Motor neuron (in vitro differentiated cells): ENCODE measurements at regions not wholly inside any gene's neighbourhood (a gene's known extent, or its start where the extent isn't known, plus 50 kb on each side); places are given as distances from the start of the nearest gene placed in this dataset.
"Not testable (repeated sequence)": the region's sequence is repeated elsewhere in the genome, so short reads cannot be mapped to it uniquely, and the experiment has no call there.

ENCODE experiments used
- ATAC-seq, 8 experiments: fragments of 200-7000 bp; cut with Tn5 transposase; replicated peaks in 6 of 8; 2 replicates each; pipeline ENCODE4 v1.8.0; 2021; ENCODE audit warnings: mild to moderate bottlenecking in 8 of 8, moderate library complexity in 8 of 8
- H3K27ac ChIP-seq, 2 donors: fragments of 250-450 bp; sonication (Bioruptor Pico); 2 replicates each; pipeline ENCODE4 v1.9.0; 2021; ENCODE audit warnings: antibody characterized with exemption in 2 of 2, mild to moderate bottlenecking in 2 of 2, moderate library complexity in 1 of 2
- H3K4me1 ChIP-seq, 2 donors: fragments of 250-450 bp; sonication (Bioruptor Pico); replicated peaks in 1 of 2; 2 replicates each; pipeline ENCODE4 v1.6.1; 2021; ENCODE audit warnings: antibody characterized with exemption in 2 of 2, mild to moderate bottlenecking in 2 of 2, moderate library complexity in 1 of 2
- H3K4me3 ChIP-seq, 5 donors: fragments of 250-450 bp; sonication (Bioruptor Pico); 2 replicates each; pipeline ENCODE4 v1.9.0; 2021; ENCODE audit warnings: antibody characterized with exemption in 5 of 5, mild to moderate bottlenecking in 5 of 5, moderate library complexity in 4 of 5
- WGBS, 10 experiments: fragments of 450-650 bp; shearing (Covaris generic); methylation state at CpG; one replicate each; pipeline ENCODE4 v1.0.0; 2022; 5-methylcytosine and 5-hydroxymethylcytosine counted together
- in situ Hi-C, 9 experiments: fragments of 400-800 bp; cut with MboI; loops; one replicate each; pipeline ENCODE4 v1.15.0; 2021; ENCODE audit warnings: low sequenced_read_pairs in 9 of 9, low pct_unique_long_range_greater_than_20kb in 2 of 9; ENCODE audit not compliant: unreplicated experiment in 9 of 9

- WGBS, 10 experiments: 0 to 100% (median 80%) methylated on average over 1 to 10 of the region's 11 CpGs; no CpG with 5 or more reads in 1 of the 10 experiments
- in situ Hi-C loops: no loop called here
- no peak for ATAC-seq
- H3K4me3 ChIP-seq: no peak overlapping the region
- peaks cover 8 to 21% of the 10 kb centered on the region in 2 donors for H3K4me1 ChIP-seq
- H3K27ac ChIP-seq: no peak overlapping the region
These were observed 537.4 kb upstream of the B3GAT1 start for GRCh38 chr11:134949121-134950090.

- in situ Hi-C loops: no loop called here
- peak in 1 of 8 experiments; percentile 21 for ATAC-seq
- WGBS, 10 experiments: 65 to 87% (median 81%) methylated on average over 3 to 9 of the region's 10 CpGs; no CpG with 5 or more reads in 4 of the 10 experiments
- Histone ChIP-seq H3K4me1 (peaks cover 16 to 32% of the 10 kb centered on the region in 2 donors), H3K27ac (no peak overlapping the region), H3K4me3 (no peak overlapping the region)
These were observed 535.5 kb upstream of the B3GAT1 start for GRCh38 chr11:134947556-134947955.

- ATAC-seq: no peak
These were observed 534.0 kb upstream of the B3GAT1 start for GRCh38 chr11:134945993-134946392.

GRCh38 chr11:134944986-134945385 lies 532.9 kb upstream of the B3GAT1 start:
- in situ Hi-C loops: no loop called here
- Histone ChIP-seq H3K4me1 (peaks cover 35 to 41% of the 10 kb centered on the region in 2 donors), H3K27ac (no peak overlapping the region), H3K4me3 (no peak overlapping the region)
- no peak for ATAC-seq
- 33 to 92% (median 64%) methylated on average over 2 to 10 of the region's 10 CpGs; no CpG with 5 or more reads in 6 of the 10 experiments for WGBS, 10 experiments

More at GRCh38 chr11:134945993-134946392, 534.0 kb upstream of the B3GAT1 start:
- Histone ChIP-seq H3K4me3 (no peak overlapping the region), H3K27ac (no peak overlapping the region), H3K4me1 (peaks cover 25 to 36% of the 10 kb centered on the region in 2 donors)
- WGBS, 10 experiments: 23 to 100% (median 83%) methylated on average over 2 to 7 of the region's 9 CpGs; no CpG with 5 or more reads in 3 of the 10 experiments
- in situ Hi-C loops: no loop called here

GRCh38 chr11:134944131-134944530 lies 532.1 kb upstream of the B3GAT1 start:
- ATAC-seq: no peak
- peaks cover 41 to 44% of the 10 kb centered on the region in 2 donors for H3K4me1 ChIP-seq
- WGBS, 10 experiments: 60 to 80% methylated on average over 1 to 2 of the region's 5 CpGs; no CpG with 5 or more reads in 8 of the 10 experiments
- no peak overlapping the region for H3K4me3 ChIP-seq
- in situ Hi-C loops: no loop called here
- H3K27ac ChIP-seq: no peak overlapping the region

GRCh38 chr11:134943544-134943943 lies 531.5 kb upstream of the B3GAT1 start:
- Histone ChIP-seq H3K27ac (peak overlapping the region in 1 of 2 donors; percentile 6), H3K4me1 (peaks cover 46 to 50% of the 10 kb centered on the region in 2 donors), H3K4me3 (no peak overlapping the region)
- 33 to 87% (median 67%) methylated on average over 2 to 5 of the region's 6 CpGs; no CpG with 5 or more reads in 7 of the 10 experiments for WGBS, 10 experiments
- in situ Hi-C loops: no loop called here
- ATAC-seq: no peak

GRCh38 chr11:134942681-134943080 lies 530.6 kb upstream of the B3GAT1 start:
- Histone ChIP-seq H3K4me1 (peaks cover 45 to 53% of the 10 kb centered on the region in 2 donors), H3K4me3 (no peak overlapping the region), H3K27ac (no peak overlapping the region)
- WGBS, 10 experiments: 9 to 82% (median 20%) methylated on average over 2 to 10 of the region's 12 CpGs; no CpG with 5 or more reads in 1 of the 10 experiments
- ATAC-seq: no peak
- in situ Hi-C loops: no loop called here

- H3K4me1 ChIP-seq: peaks cover 44 to 47% of the 10 kb centered on the region in 2 donors
- in situ Hi-C loops, H3K27ac ChIP-seq, H3K4me3 ChIP-seq: not testable (repeated sequence)
- WGBS, 10 experiments: 60 to 75% (median 61%) methylated on average over 2 to 4 of the region's 18 CpGs; no CpG with 5 or more reads in 6 of the 10 experiments
- peak in 5 of 8 experiments; percentile 83 to 88 (median 87) for ATAC-seq
These were observed 530.0 kb upstream of the B3GAT1 start for GRCh38 chr11:134941936-134942600.

GRCh38 chr11:134941326-134941725 lies 529.3 kb upstream of the B3GAT1 start:
- in situ Hi-C loops: no loop called here
- WGBS, 10 experiments: 10 to 93% methylated on average over 2 to 3 of the region's 5 CpGs; no CpG with 5 or more reads in 8 of the 10 experiments
- H3K4me3 ChIP-seq: no peak overlapping the region
- ATAC-seq: no peak
- peaks cover 44 to 45% of the 10 kb centered on the region in 2 donors for H3K4me1 ChIP-seq
- no peak overlapping the region for H3K27ac ChIP-seq

- H3K4me1 ChIP-seq: peaks cover 44 to 45% of the 10 kb centered on the region in 2 donors
- in situ Hi-C loops: no loop called here
- ATAC-seq: peak in 4 of 8 experiments; percentile 19 to 47 (median 32)
- H3K27ac ChIP-seq: no peak overlapping the region
- H3K4me3 ChIP-seq: no peak overlapping the region
- WGBS, 10 experiments: 20 to 100% (median 76%) methylated on average over 1 to 9 of the region's 15 CpGs; no CpG with 5 or more reads in 1 of the 10 experiments
These were observed 528.5 kb upstream of the B3GAT1 start for GRCh38 chr11:134940441-134941126.

GRCh38 chr11:134939905-134940304 lies 527.9 kb upstream of the B3GAT1 start:
- H3K27ac ChIP-seq: no peak overlapping the region
- in situ Hi-C loops: no loop called here
- no peak overlapping the region for H3K4me3 ChIP-seq
- peak in 5 of 8 experiments; percentile 32 to 77 (median 36) for ATAC-seq
- 0 to 67% (median 36%) methylated on average over 2 to 4 of the region's 6 CpGs; no CpG with 5 or more reads in 4 of the 10 experiments for WGBS, 10 experiments
- peaks cover 44 to 45% of the 10 kb centered on the region in 2 donors for H3K4me1 ChIP-seq

- in situ Hi-C loops: no loop called here
- peak in 4 of 8 experiments; percentile 21 to 45 (median 39) for ATAC-seq
- no peak overlapping the region for H3K4me3 ChIP-seq
- 20 to 90% (median 60%) methylated on average over 1 to 2 of the region's 2 CpGs; no CpG with 5 or more reads in 5 of the 10 experiments for WGBS, 10 experiments
- no peak overlapping the region for H3K27ac ChIP-seq
- peaks cover 44 to 45% of the 10 kb centered on the region in 2 donors for H3K4me1 ChIP-seq
These were observed 527.0 kb upstream of the B3GAT1 start for GRCh38 chr11:134939031-134939430.
